Stimulated activated CD4-positive, alpha-beta T cell treated with anti-CD3 and anti-CD28 coated beads, Interleukin-15, amount 100 ng/mL, for 48 hours (primary cell): ENCODE measurements at regions not wholly inside any gene's neighbourhood (a gene's known extent, or its start where the extent isn't known, plus 50 kb on each side); places are given as distances from the start of the nearest gene placed in this dataset.

Experiments used
- DNase-seq, 2 donors: peaks; one replicate each; pipeline ENCODE4 v3.0.0-alpha.2; 2020; ENCODE audit warnings: low read depth in 2 of 2

GRCh38 chr4:130165381-130165780 is 1069.4 kb downstream of the C4orf33 start:
- DNase-seq = no peak

GRCh38 chr4:130172156-130172555 is 1076.2 kb downstream of the C4orf33 start:
- no peak for DNase-seq

GRCh38 chr4:130178106-130178505 is 1082.2 kb downstream of the C4orf33 start:
- no peak for DNase-seq

- DNase-seq = no peak
These were observed 1087.1 kb downstream of the C4orf33 start for GRCh38 chr4:130183096-130183495.

GRCh38 chr4:130183766-130184165 is 1087.8 kb downstream of the C4orf33 start:
- DNase-seq = no peak

GRCh38 chr4:130185123-130185522 is 1089.2 kb downstream of the C4orf33 start:
- no peak for DNase-seq

- DNase-seq = no peak
These were observed 1091.0 kb downstream of the C4orf33 start for GRCh38 chr4:130186931-130187330.

- DNase-seq = no peak
These were observed 1091.6 kb downstream of the C4orf33 start for GRCh38 chr4:130187587-130187986.

GRCh38 chr4:130192787-130193186 is 1096.8 kb downstream of the C4orf33 start:
- DNase-seq = no peak

GRCh38 chr4:130197946-130198345 is 1102.0 kb downstream of the C4orf33 start:
- no peak for DNase-seq

- DNase-seq = no peak
These were observed 1107.6 kb downstream of the C4orf33 start for GRCh38 chr4:130203571-130203970.

- no peak for DNase-seq
These were observed 1114.9 kb downstream of the C4orf33 start for GRCh38 chr4:130210864-130211263.

GRCh38 chr4:130214268-130214667 is 1118.3 kb downstream of the C4orf33 start:
- DNase-seq = no peak

GRCh38 chr4:130233377-130234047 is 1137.6 kb downstream of the C4orf33 start:
- DNase-seq = no peak

GRCh38 chr4:130238121-130238520 is 1142.2 kb downstream of the C4orf33 start:
- DNase-seq = no peak

- no peak for DNase-seq
These were observed 1153.0 kb downstream of the C4orf33 start for GRCh38 chr4:130249002-130249401.

GRCh38 chr4:130257271-130257670 is 1161.3 kb downstream of the C4orf33 start:
- no peak for DNase-seq

GRCh38 chr4:130266814-130267213 is 1170.9 kb downstream of the C4orf33 start:
- no peak for DNase-seq

GRCh38 chr4:130288576-130288975 is 1192.6 kb downstream of the C4orf33 start:
- DNase-seq = no peak

GRCh38 chr4:130293692-130294091 is 1197.7 kb downstream of the C4orf33 start:
- DNase-seq = no peak

- no peak for DNase-seq
These were observed 1200.5 kb downstream of the C4orf33 start for GRCh38 chr4:130296448-130296847.

GRCh38 chr4:130306566-130306965 is 1210.6 kb downstream of the C4orf33 start:
- DNase-seq = no peak

- DNase-seq = no peak
These were observed 1213.3 kb downstream of the C4orf33 start for GRCh38 chr4:130309221-130309620.

- DNase-seq = no peak
These were observed 1226.5 kb downstream of the C4orf33 start for GRCh38 chr4:130322439-130322838.
